ENCODE measurements at regions not wholly inside any gene's neighbourhood (a gene's known extent, or its start where the extent isn't known, plus 50 kb on each side); places are given as distances from the start of the nearest gene placed in this dataset.

- Histone ChIP-seq H2BK12ac (ENCODE audit: low read depth, low read length) (no peak overlapping the region), H4K8ac (ENCODE audit: extremely low read depth, insufficient read depth, low read length) (peak overlapping the region; percentile 59; the same call in 1 of the 2 replicates), H2BK15ac (ENCODE audit: low read length) (no peak overlapping the region), H2BK5ac (ENCODE audit: low read depth, low read length) (no peak overlapping the region; the same call in 1 of the 2 replicates), H3K4me3 (ENCODE audit: extremely low read depth in 1 of 4, insufficient read depth in 2 of 4, low read depth in 3 of 4, low read length in 4 of 4) (no peak overlapping the region), H3K9me3 (ENCODE audit: insufficient read depth in 2 of 2, low read depth in 1 of 2, low read length in 1 of 2) (no peaks in the 10 kb centered on the region), H3K27ac (ENCODE audit: low read depth, low read length) (no peak overlapping the region), H4K20me1 (replicated peaks in 1 of 2; ENCODE audit: control insufficient read depth in 1 of 2, insufficient read depth in 2 of 2, low read length in 2 of 2) (no peaks in the 10 kb centered on the region), H2AK5ac (ENCODE audit: low read depth, low read length) (no peak overlapping the region), H3K79me1 (ENCODE audit: low read depth, low read length) (no peaks in the 10 kb centered on the region), H3K56ac (replicated peaks; ENCODE audit: insufficient read length, low read depth, low read length) (no peak overlapping the region), H3K4ac (replicated peaks; ENCODE audit: insufficient read length, low read depth, low read length) (no peak overlapping the region), H3K27me3 (replicated peaks in 1 of 4; ENCODE audit: control insufficient read depth in 3 of 4, extremely low read depth in 1 of 4, insufficient read depth in 3 of 4, low read length in 3 of 4) (no peaks in the 10 kb centered on the region), H3K36me3 (ENCODE audit: control insufficient read depth in 2 of 4, insufficient read depth in 4 of 4, low read length in 3 of 4) (no peaks in the 10 kb centered on the region), H2AFZ (ENCODE audit: low read length) (peak overlapping the region; percentile 43), H3K4me2 (ENCODE audit: insufficient read depth in 1 of 2, low read depth in 2 of 2, low read length in 2 of 2) (no peak overlapping the region), H3K23me2 (ENCODE audit: low read depth, low read length) (no peaks in the 10 kb centered on the region), H3K18ac (ENCODE audit: extremely low read depth, low read length) (no peak overlapping the region), H2BK120ac (replicated peaks; ENCODE audit: low read depth, low read length) (no peak overlapping the region), H4K91ac (replicated peaks; ENCODE audit: insufficient read length, low read length) (no peak overlapping the region), H3K79me2 (ENCODE audit: control insufficient read depth in 1 of 2, insufficient read depth in 2 of 2, low read length in 2 of 2) (no peaks in the 10 kb centered on the region), H2BK20ac (ENCODE audit: low read length) (no peak overlapping the region), H4K5ac (ENCODE audit: insufficient read length, low read depth, low read length) (no peak overlapping the region), H3K23ac (ENCODE audit: insufficient read length) (no peak overlapping the region), H3K4me1 (replicated peaks in 1 of 4; ENCODE audit: control insufficient read depth in 3 of 4, insufficient read depth in 4 of 4, low read length in 3 of 4) (no peaks in the 10 kb centered on the region), H3K9ac (replicated peaks in 1 of 4; ENCODE audit: extremely low read depth in 1 of 4, low read depth in 3 of 4, low read length in 3 of 4) (no peak overlapping the region), H3K14ac (ENCODE audit: insufficient read length) (no peak overlapping the region)
- ChIA-PET CTCF (ENCODE audit: partially characterized antibody) (interaction anchor here (0.6 to 2.6 kb wide), 31 partner anchors 9 to 1177 kb away, joined by 3 to 8 read pairs (median 4); no protein-coding TSS in a partner anchor), POLR2A (ENCODE audit: partially characterized antibody) (no interaction called here)
- no peak for TF ChIP-seq TBP (IDR thresholded peaks at IDR 0.05; ENCODE audit: low read depth, low read length)
- no peak for TF ChIP-seq PHF8 (conservative IDR thresholded peaks at IDR 0.05; ENCODE audit: low read depth, low read length)
- TF ChIP-seq NRF1 (IDR thresholded peaks at IDR 0.05; ENCODE audit: low read depth, low read length) = no peak
- TF ChIP-seq HDAC2 (IDR thresholded peaks at IDR 0.05; ENCODE audit: borderline replicate concordance in 1 of 2, low read depth in 2 of 2, low read length in 2 of 2) = no peak
- TF ChIP-seq, protein P1, sequence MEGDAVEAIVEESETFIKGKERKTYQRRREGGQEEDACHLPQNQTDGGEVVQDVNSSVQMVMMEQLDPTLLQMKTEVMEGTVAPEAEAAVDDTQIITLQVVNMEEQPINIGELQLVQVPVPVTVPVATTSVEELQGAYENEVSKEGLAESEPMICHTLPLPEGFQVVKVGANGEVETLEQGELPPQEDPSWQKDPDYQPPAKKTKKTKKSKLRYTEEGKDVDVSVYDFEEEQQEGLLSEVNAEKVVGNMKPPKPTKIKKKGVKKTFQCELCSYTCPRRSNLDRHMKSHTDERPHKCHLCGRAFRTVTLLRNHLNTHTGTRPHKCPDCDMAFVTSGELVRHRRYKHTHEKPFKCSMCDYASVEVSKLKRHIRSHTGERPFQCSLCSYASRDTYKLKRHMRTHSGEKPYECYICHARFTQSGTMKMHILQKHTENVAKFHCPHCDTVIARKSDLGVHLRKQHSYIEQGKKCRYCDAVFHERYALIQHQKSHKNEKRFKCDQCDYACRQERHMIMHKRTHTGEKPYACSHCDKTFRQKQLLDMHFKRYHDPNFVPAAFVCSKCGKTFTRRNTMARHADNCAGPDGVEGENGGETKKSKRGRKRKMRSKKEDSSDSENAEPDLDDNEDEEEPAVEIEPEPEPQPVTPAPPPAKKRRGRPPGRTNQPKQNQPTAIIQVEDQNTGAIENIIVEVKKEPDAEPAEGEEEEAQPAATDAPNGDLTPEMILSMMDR (IDR thresholded peaks at IDR 0.05; ENCODE audit: control extremely low read depth in 1 of 3, insufficient read depth in 1 of 3, low read depth in 1 of 3, low read length in 3 of 3) = peak in 2 of 3 experiments; percentile 41 to 63; a peak in 2 of 4 replicates
- TF ChIP-seq MAFK (IDR thresholded peaks at IDR 0.05; ENCODE audit: low read depth, low read length) = no peak; the same call in 1 of the 2 replicates
- peak; percentile 84 to 87 for TF ChIP-seq RAD21 (IDR thresholded peaks at IDR 0.05 in 1 of 2, conservative IDR thresholded peaks at IDR 0.05 in 1 of 2; ENCODE audit: low read depth in 2 of 2, low read length in 2 of 2)
- FAIRE-seq (peak; percentile 52), DNase-seq (ENCODE audit: low read depth in 1 of 2, low spot score in 2 of 2) (peak; percentile 0 to 49)
- 85% methylated on average over 16 of the region's 16 CpGs; no CpG with 5 or more reads in 1 of the 2 experiments for WGBS, 2 experiments (ENCODE audit: extremely low coverage in 1 of 2, insufficient coverage in 1 of 2, insufficient read length in 1 of 2, insufficient replicate concordance in 2 of 2, low coverage in 1 of 2, low lambda C conversion rate in 2 of 2, missing lambda C conversion rate in 1 of 2)
These were observed 364.0 kb upstream of the RBMS3 start for GRCh38 chr3:28916713-28917499.

Measured in H1 (cell line).